IPS DF 6.9 (cell line): ENCODE measurements at regions not wholly inside any gene's neighbourhood (a gene's known extent, or its start where the extent isn't known, plus 50 kb on each side); places are given as distances from the start of the nearest gene placed in this dataset.
"Not testable (repeated sequence)": the region's sequence is repeated elsewhere in the genome, so short reads cannot be mapped to it uniquely, and the experiment has no call there.

ENCODE experiments used
- DNase-seq: peaks from one replicate; pipeline ENCODE4 v3.0.0-alpha.2; 2013; ENCODE audit warnings: low read depth, low spot score
- H3K27ac ChIP-seq: one replicate; pipeline ENCODE4 v1.5.1; 2013; ENCODE audit warnings: low read length, control low read depth
- H3K27me3 ChIP-seq: 2 replicates; pipeline ENCODE4 v1.6.1; 2013; ENCODE audit warnings: mild to moderate bottlenecking, low read length; ENCODE audit not compliant: control insufficient read depth, insufficient read depth
- H3K36me3 ChIP-seq: 2 replicates; pipeline ENCODE4 v1.6.1; 2013; ENCODE audit warnings: low read length; ENCODE audit not compliant: control insufficient read depth, insufficient read depth
- H3K4me1 ChIP-seq: 2 replicates; pipeline ENCODE4 v1.6.1; 2013; ENCODE audit warnings: low read length; ENCODE audit not compliant: control insufficient read depth, insufficient read depth
- H3K4me3 ChIP-seq: 2 replicates; pipeline ENCODE4 v1.5.1; 2013; ENCODE audit warnings: mild to moderate bottlenecking, low read length
- H3K9me3 ChIP-seq: 2 replicates; pipeline ENCODE4 v1.6.1; 2013; ENCODE audit warnings: low read length, inconsistent platforms; ENCODE audit not compliant: control insufficient read depth, insufficient read depth
- WGBS: extraction: QIAGEN DNeasy Blood & Tissue Kit; methylation state at CpG from one replicate; pipeline ENCODE4 v1.1.7; 2013; ENCODE audit warnings: mixed read lengths, missing lambda C conversion rate; ENCODE audit not compliant: insufficient read length, insufficient coverage; 5-methylcytosine and 5-hydroxymethylcytosine counted together

DNA sequence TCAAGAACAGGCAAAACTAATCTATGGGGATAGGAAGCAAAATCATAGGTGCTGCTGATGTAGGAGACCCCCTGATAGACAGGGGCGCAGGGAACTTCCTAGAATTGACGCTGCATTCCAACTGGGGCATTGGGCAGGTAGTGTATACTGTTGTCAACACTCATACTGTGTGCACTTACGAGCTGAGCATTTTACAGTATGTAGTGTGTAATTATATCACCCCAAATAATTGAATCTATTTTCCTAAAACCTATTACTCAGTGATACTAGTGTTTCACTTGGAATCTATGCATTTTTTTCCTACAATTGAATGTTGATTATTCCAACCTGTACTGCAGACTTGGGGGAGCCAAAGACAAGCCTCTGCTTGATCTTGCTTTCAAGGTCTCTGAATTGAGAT, 207.0 kb upstream of the PRKCQ start:
- no peaks in the 10 kb centered on the region for H3K27me3 ChIP-seq
- H3K4me3 ChIP-seq = no peak overlapping the region
- peaks cover 2% of the 10 kb centered on the region; the same call in 1 of the 2 replicates for H3K4me1 ChIP-seq
- no peak overlapping the region for H3K27ac ChIP-seq
- 0 out of 2 replicates have a peak, but pooled peaks cover 8% of the 10 kb centered on the region for H3K36me3 ChIP-seq
- no peak for DNase-seq
- WGBS = no CpG with 5 or more reads among the region's 3 CpGs
- H3K9me3 ChIP-seq = no peaks in the 10 kb centered on the region

DNA sequence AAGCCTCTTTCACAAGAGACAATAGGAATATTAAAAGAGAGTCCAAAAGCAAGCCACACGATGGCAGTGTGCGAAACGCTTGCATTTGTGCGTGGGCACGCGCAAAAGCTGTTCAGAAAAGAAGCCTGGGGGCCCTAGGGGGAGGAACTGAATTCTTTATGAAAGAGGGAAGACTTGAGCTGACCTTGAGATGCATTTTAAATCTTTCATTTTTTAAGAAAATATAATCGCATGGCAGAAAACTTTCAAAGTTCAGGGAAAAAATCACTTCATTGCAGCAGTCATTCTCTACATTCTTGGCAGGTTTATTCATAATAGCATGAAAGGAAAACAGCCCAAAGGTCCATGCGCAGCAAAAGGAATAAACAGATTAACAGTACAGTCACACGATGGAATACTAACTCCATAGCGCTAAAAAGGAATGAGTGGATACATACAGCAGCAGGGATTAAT, 206.5 kb upstream of the PRKCQ start:
- Histone ChIP-seq H3K4me1 (peaks cover 2% of the 10 kb centered on the region; the same call in 1 of the 2 replicates), H3K36me3 (0 out of 2 replicates have a peak, but pooled peaks cover 7% of the 10 kb centered on the region), H3K27me3 (no peaks in the 10 kb centered on the region), H3K27ac (no peak overlapping the region), H3K4me3 (no peak overlapping the region), H3K9me3 (no peaks in the 10 kb centered on the region)
- WGBS = no CpG with 5 or more reads among the region's 10 CpGs
- DNase-seq = no peak

DNA sequence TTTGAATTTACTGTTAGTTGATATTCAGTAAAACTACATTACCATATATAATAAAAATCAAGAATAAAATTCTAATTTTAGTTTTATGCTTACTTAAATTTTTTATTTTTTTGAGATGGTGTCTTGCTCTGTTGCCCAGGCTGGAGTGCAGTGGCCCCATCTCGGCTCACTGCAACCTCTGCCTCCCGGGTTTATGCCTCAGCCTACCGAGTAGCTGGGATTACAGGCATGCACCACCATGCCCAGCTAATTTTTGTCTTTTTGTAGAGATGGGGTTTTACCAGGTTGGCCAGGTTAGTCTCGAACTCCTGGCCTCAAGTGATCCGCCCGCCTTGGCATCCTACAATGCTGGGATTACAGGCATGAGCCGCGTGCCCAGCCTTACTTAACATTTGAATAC, 204.4 kb upstream of the PRKCQ start:
- H3K4me3 ChIP-seq, H3K27ac ChIP-seq, H3K9me3 ChIP-seq, H3K4me1 ChIP-seq, H3K27me3 ChIP-seq, DNase-seq, H3K36me3 ChIP-seq: not testable (repeated sequence)
- WGBS = no CpG with 5 or more reads among the region's 8 CpGs

DNA sequence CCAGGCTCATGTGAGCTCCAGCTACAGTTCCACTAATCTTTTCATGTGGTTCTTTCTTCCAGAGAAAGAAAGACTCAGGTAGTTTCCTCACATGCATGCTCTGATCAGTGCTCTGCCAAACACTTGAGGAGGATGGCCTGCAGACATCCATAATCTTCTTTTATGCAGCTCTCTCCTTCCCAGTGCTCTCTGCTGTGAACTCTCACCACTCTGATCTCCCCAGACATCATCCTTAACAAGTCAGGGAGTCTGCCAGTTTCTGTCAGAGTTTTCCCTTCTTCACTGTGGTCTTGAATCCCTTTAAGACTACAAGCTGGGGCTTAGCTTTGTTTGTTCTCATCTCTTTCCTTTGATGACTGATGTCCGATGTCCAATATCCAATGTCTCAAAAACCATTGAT, 203.4 kb upstream of the PRKCQ start:
- no CpG with 5 or more reads among the region's 1 CpG for WGBS
- no peak for DNase-seq
- no peak overlapping the region for H3K4me3 ChIP-seq
- peaks cover 3% of the 10 kb centered on the region; the same call in 1 of the 2 replicates for H3K4me1 ChIP-seq
- H3K9me3 ChIP-seq = no peaks in the 10 kb centered on the region
- H3K27me3 ChIP-seq = no peaks in the 10 kb centered on the region
- H3K27ac ChIP-seq = no peak overlapping the region
- no peaks in the 10 kb centered on the region for H3K36me3 ChIP-seq

DNA sequence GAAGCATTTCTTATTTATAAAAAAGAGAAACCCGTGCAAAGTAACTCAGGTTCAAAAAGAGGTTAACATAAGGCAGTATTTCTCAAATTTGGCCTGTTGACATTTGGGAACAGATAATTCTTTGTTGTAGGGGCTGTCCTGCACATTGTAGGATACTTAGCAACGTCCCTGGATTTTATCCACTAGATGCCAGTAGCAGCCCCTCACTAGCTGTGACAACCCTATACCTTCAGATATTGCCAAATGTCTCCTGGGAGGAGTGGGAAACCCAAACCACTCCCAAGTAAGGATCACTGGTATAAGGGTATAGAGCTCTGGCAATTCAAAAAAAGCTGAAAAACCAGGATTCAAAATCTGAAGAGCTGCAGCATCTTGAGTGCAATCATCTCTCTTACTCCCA, 202.3 kb upstream of the PRKCQ start:
- Histone ChIP-seq H3K9me3 (no peaks in the 10 kb centered on the region), H3K27me3 (no peaks in the 10 kb centered on the region), H3K27ac (no peak overlapping the region), H3K36me3 (no peaks in the 10 kb centered on the region), H3K4me3 (no peak overlapping the region), H3K4me1 (peaks cover 3% of the 10 kb centered on the region; the same call in 1 of the 2 replicates)
- DNase-seq = no peak
- no CpG with 5 or more reads among the region's 2 CpGs for WGBS

DNA sequence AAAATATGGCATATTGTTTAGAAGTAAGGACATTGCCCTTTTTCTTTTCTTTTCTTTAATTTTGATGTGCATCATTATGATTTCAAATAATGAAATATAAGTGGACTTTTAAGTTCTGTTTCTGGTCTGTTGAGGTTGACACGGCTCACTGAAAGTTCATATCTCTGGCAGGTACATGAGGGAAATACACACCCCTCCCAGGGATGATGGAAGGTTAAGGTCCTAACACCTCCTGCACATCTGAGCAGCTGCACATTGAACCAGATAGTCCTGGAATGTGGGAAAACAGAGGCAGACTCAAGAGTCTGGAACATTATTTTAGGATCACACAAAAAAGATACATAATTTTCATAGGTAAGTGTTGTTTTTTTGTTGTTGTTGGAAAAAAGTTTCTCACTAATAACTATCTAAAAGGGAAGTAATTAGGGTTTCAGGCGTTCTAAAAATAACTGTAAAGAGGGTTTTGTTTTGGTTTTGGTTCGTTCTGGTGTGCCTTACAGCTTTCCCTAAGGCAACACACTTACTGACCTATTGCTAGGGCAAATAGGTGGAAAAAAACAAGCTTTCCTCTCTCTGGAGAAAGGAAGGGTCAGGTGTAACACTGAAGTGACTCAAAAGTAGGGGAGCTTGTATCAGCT, 201.2 kb upstream of the PRKCQ start:
- H3K4me1 ChIP-seq = peaks cover 3% of the 10 kb centered on the region; the same call in 1 of the 2 replicates
- no peak overlapping the region for H3K4me3 ChIP-seq
- DNase-seq = no peak
- H3K9me3 ChIP-seq = no peaks in the 10 kb centered on the region
- H3K27me3 ChIP-seq = no peaks in the 10 kb centered on the region
- WGBS = no CpG with 5 or more reads among the region's 3 CpGs
- no peak overlapping the region for H3K27ac ChIP-seq
- H3K36me3 ChIP-seq = no peaks in the 10 kb centered on the region

DNA sequence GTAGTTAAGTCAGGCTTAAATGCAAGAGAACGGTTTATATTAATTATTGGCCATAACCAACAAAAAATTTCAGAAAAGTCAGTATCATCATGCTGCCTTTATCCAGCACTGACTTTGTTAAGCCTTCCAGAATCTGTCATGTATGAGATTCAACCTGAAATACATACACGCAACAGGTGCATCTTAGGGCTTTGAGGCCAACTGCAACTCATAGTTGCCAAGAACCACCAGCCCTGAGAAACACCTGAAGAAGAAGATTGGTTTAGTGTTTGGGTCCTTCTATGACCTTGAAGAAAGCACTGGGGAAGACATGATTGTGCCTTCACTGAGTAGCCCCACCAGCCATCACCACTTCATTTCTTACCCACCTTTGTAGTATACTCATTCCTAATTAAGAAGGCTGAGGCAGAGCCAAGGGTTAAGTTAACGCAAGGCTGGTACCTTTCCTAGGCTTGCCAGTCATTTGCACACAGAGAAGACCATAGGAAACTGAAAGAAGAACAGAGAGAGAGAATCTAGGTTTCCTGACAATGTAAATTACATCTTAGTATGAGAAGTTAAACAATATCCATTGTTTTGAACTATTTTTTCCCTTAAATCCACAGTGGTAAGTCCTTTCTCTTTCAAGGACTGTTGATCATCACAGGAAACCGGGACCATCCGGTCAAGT, 200.1 kb upstream of the PRKCQ start:
- H3K9me3 ChIP-seq = no peaks in the 10 kb centered on the region
- WGBS = no CpG with 5 or more reads among the region's 5 CpGs
- no peaks in the 10 kb centered on the region for H3K27me3 ChIP-seq
- H3K4me1 ChIP-seq = peaks cover 1% of the 10 kb centered on the region; the same call in 1 of the 2 replicates
- no peak overlapping the region for H3K4me3 ChIP-seq
- no peak overlapping the region for H3K27ac ChIP-seq
- no peaks in the 10 kb centered on the region for H3K36me3 ChIP-seq
- no peak for DNase-seq

DNA sequence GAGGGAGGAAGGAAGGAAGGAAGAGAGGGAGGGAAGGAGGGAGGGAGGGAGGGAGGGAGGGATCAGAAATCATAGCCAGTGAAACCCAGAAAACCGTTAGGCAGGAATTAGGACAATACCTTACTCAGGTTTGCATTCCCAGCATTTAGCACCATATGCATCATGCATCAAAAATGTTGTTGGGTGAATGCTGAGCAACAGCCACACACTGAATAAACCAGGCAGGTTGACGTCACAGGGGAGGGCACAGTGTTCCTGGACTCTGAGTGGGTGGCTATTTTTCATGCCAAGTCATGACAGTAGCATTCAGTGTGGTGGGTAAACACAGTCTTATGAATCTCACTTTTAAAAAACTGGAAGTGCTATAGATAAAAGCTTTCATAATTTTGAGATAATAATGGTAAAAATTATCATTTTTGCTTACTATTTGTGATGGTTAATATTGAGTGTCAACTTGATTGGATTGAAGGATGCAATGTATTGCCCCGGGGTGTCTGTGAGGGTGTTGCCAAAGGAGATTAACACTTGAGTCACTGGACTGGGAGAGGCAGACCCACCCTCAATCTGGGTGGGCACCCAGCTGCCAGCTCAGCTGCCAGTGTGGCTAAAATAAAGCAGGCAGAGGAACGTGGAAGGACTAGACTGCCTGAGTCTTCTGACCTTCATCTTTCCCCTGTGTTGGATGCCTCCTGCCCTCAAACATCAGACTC, 199.1 kb upstream of the PRKCQ start:
- no peak for DNase-seq

DNA sequence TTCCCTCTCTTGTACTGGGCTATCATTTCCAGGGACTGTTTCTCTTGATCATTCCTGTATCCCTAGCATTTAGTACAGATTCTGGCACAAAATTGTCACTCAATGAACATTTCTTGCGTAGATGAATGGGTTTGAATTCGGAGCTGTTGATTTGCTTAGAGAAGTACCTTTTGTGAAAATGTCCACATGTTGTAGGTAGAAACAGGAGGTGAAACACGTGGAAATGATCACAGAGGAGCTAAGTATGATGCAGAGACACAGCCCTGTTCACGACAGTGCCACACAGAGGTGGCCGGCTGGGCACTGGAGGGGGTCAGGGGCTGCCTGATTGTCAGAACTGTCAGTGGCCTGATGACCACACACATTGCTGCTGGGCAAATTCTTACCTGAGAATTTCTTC, 196.1 kb upstream of the PRKCQ start:
- Histone ChIP-seq H3K36me3 (no peaks in the 10 kb centered on the region), H3K4me1 (peaks cover 1% of the 10 kb centered on the region; the same call in 1 of the 2 replicates), H3K9me3 (peaks cover 2% of the 10 kb centered on the region; the same call in 1 of the 2 replicates), H3K27ac (no peak overlapping the region), H3K4me3 (no peak overlapping the region), H3K27me3 (no peaks in the 10 kb centered on the region)
- no peak for DNase-seq
- WGBS = no CpG with 5 or more reads among the region's 5 CpGs

More for the DNA sequence above, 199.1 kb upstream of the PRKCQ start:
- no peaks in the 10 kb centered on the region for H3K27me3 ChIP-seq
- peaks cover 1% of the 10 kb centered on the region; the same call in 1 of the 2 replicates for H3K4me1 ChIP-seq
- no peaks in the 10 kb centered on the region for H3K36me3 ChIP-seq
- WGBS = no CpG with 5 or more reads among the region's 4 CpGs
- no peak overlapping the region for H3K4me3 ChIP-seq
- no peak overlapping the region for H3K27ac ChIP-seq
- H3K9me3 ChIP-seq = no peaks in the 10 kb centered on the region

DNA sequence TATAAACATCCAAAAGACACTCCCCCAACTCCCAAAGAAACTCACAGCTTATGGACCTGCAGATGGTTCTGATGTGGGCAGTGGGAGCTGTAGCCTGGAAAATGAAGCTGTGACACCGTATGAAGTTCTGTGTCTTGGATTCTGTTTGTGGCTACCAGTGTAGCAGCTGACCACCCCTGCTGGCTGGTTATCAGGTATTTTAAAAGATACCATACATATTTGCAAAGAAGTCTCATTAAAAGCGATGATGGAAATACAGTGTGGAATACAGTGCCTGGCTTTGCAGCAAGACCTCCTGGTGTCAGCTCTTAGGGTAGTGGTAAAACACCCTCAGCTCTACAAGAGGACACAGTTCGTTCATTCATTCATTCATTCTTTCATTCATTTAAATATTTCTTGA, 194.3 kb upstream of the PRKCQ start:
- Histone ChIP-seq H3K9me3 (peaks cover 2% of the 10 kb centered on the region; the same call in 1 of the 2 replicates), H3K27ac (no peak overlapping the region), H3K4me3 (no peak overlapping the region), H3K4me1 (peaks cover 1% of the 10 kb centered on the region; the same call in 1 of the 2 replicates), H3K36me3 (no peaks in the 10 kb centered on the region), H3K27me3 (no peaks in the 10 kb centered on the region)
- no CpG with 5 or more reads among the region's 3 CpGs for WGBS
- DNase-seq = no peak
